ENCODE measurements at regions not wholly inside any gene's neighbourhood (a gene's known extent, or its start where the extent isn't known, plus 50 kb on each side); places are given as distances from the start of the nearest gene placed in this dataset.

GRCh38 chr3:148451969-148452368, 245.7 kb upstream of the AGTR1 start:
- Mint-ChIP-seq H3K36me3 (ENCODE audit: low read depth) (peaks cover 3% of the 10 kb centered on the region), H3K4me3 (no peak overlapping the region), H3K27ac (ENCODE audit: unreplicated experiment) (no peak overlapping the region), H3K27me3 (ENCODE audit: low read depth) (no peaks in the 10 kb centered on the region), H3K9me3 (no peaks in the 10 kb centered on the region), H3K4me1 (peaks cover 11% of the 10 kb centered on the region)
- TF ChIP-seq CTCF (conservative IDR thresholded peaks at IDR 0.05) = no peak
- DNase-seq (ENCODE audit: low read depth, low spot score) = no peak

- Mint-ChIP-seq H3K36me3 (ENCODE audit: low read depth) (peaks cover 7% of the 10 kb centered on the region), H3K9me3 (peaks cover 1% of the 10 kb centered on the region), H3K4me1 (peaks cover 7% of the 10 kb centered on the region), H3K27me3 (ENCODE audit: low read depth) (no peaks in the 10 kb centered on the region), H3K27ac (ENCODE audit: unreplicated experiment) (no peak overlapping the region), H3K4me3 (no peak overlapping the region)
- no peak for TF ChIP-seq CTCF (conservative IDR thresholded peaks at IDR 0.05)
- no peak for DNase-seq (ENCODE audit: low read depth, low spot score)
These were observed 243.9 kb upstream of the AGTR1 start for GRCh38 chr3:148453781-148454191.

- DNase-seq (ENCODE audit: low read depth, low spot score) = no peak
- H3K36me3 Mint-ChIP-seq (ENCODE audit: low read depth) = peaks cover 8% of the 10 kb centered on the region
- no peaks in the 10 kb centered on the region for H3K27me3 Mint-ChIP-seq (ENCODE audit: low read depth)
- no peak overlapping the region for H3K27ac Mint-ChIP-seq (ENCODE audit: unreplicated experiment)
- H3K9me3 Mint-ChIP-seq = peaks cover 2% of the 10 kb centered on the region
- peaks cover 7% of the 10 kb centered on the region for H3K4me1 Mint-ChIP-seq
- no peak overlapping the region for H3K4me3 Mint-ChIP-seq
- TF ChIP-seq CTCF (conservative IDR thresholded peaks at IDR 0.05) = no peak
These were observed 242.6 kb upstream of the AGTR1 start for GRCh38 chr3:148455098-148455497.

- TF ChIP-seq CTCF (conservative IDR thresholded peaks at IDR 0.05) = no peak
- no peak overlapping the region for H3K4me3 Mint-ChIP-seq
- no peaks in the 10 kb centered on the region for H3K4me1 Mint-ChIP-seq
- peaks cover 16% of the 10 kb centered on the region for H3K9me3 Mint-ChIP-seq
- no peak overlapping the region for H3K27ac Mint-ChIP-seq (ENCODE audit: unreplicated experiment)
- H3K36me3 Mint-ChIP-seq (ENCODE audit: low read depth) = peaks cover 20% of the 10 kb centered on the region
- no peaks in the 10 kb centered on the region for H3K27me3 Mint-ChIP-seq (ENCODE audit: low read depth)
- no peak for DNase-seq (ENCODE audit: low read depth, low spot score)
These were observed 239.8 kb upstream of the AGTR1 start for GRCh38 chr3:148457886-148458285.

- DNase-seq (ENCODE audit: low read depth, low spot score) = no peak
- H3K36me3 Mint-ChIP-seq (ENCODE audit: low read depth) = peaks cover 20% of the 10 kb centered on the region
- no peak overlapping the region for H3K27ac Mint-ChIP-seq (ENCODE audit: unreplicated experiment)
- no peak overlapping the region for H3K4me3 Mint-ChIP-seq
- H3K9me3 Mint-ChIP-seq = peaks cover 16% of the 10 kb centered on the region
- H3K4me1 Mint-ChIP-seq = peaks cover 13% of the 10 kb centered on the region
- H3K27me3 Mint-ChIP-seq (ENCODE audit: low read depth) = no peaks in the 10 kb centered on the region
- peak; percentile 61 for TF ChIP-seq CTCF (conservative IDR thresholded peaks at IDR 0.05)
These were observed 237.7 kb upstream of the AGTR1 start for GRCh38 chr3:148459931-148460513.

Data from neural crest cell (in vitro differentiated cells).